ENCODE measurements at regions not wholly inside any gene's neighbourhood (a gene's known extent, or its start where the extent isn't known, plus 50 kb on each side); places are given as distances from the start of the nearest gene placed in this dataset.

DNA sequence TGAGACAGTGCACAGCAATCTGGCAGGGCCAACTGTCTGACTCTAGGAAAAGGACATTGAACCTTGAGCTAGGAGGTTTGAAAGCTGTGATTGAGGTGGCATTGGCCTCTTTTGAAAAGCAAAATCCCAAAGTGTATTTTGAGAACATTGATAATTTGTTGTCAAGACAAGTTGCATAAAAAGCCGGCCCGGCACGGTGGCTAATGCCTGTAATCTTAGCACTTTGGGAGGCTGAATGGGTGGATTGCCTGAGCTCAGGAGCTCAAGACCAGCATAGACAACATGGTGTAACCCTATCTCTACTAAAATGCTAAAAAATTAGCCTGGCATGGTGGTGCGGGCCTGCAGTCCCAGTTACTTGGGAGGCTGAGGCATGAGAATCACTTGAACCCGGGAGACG is 331.6 kb downstream of the DUSP6 start:
- no peak for DNase-seq (ENCODE audit: low read depth in 4 of 4, low spot score in 1 of 4)

- DNase-seq (ENCODE audit: low read depth in 4 of 4, low spot score in 1 of 4), result no peak
These were observed 332.2 kb downstream of the DUSP6 start for GRCh38 chr12:89020121-89020480.

GRCh38 chr12:89019439-89020120 is 332.7 kb downstream of the DUSP6 start:
- DNase-seq (ENCODE audit: low read depth in 4 of 4, low spot score in 1 of 4), result peak in 3 of 4 experiments; percentile 29 to 52 (median 33)

- peak in 1 of 4 experiments; percentile 32 for DNase-seq (ENCODE audit: low read depth in 4 of 4, low spot score in 1 of 4)
These were observed 335.1 kb downstream of the DUSP6 start for GRCh38 chr12:89016970-89017778.

DNA sequence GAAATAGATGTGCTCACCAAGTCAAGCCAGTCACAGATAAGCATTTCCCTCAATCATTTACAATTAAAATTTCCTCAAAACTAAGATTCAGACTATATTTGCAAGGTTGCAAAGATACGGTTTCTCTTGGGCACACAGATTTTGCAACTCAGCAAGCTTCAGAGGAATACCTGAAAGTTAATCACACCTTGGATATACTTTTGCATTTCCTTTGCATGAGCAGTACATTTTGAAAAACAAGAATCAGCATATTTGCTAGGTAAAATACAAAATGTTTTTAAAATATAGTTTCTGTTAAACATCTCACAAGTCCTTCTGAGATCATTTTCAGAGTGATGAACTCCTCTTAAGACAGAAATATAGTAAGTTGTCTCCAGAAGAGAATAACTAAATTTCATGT is 336.9 kb downstream of the DUSP6 start:
- DNase-seq (ENCODE audit: low read depth in 4 of 4, low spot score in 1 of 4), result no peak

- DNase-seq (ENCODE audit: low read depth in 4 of 4, low spot score in 1 of 4), result no peak
These were observed 353.9 kb downstream of the DUSP6 start for GRCh38 chr12:88998421-88998820.

- no peak for DNase-seq (ENCODE audit: low read depth in 4 of 4, low spot score in 1 of 4)
These were observed 356.0 kb downstream of the DUSP6 start for GRCh38 chr12:88996200-88996788.

GRCh38 chr12:88994971-88995370 is 357.3 kb downstream of the DUSP6 start:
- DNase-seq (ENCODE audit: low read depth in 4 of 4, low spot score in 1 of 4), result no peak

- no peak for DNase-seq (ENCODE audit: low read depth in 4 of 4, low spot score in 1 of 4)
These were observed 357.8 kb downstream of the DUSP6 start for GRCh38 chr12:88994537-88994936.

GRCh38 chr12:88993651-88994050 is 358.6 kb downstream of the DUSP6 start:
- DNase-seq (ENCODE audit: low read depth in 4 of 4, low spot score in 1 of 4), result no peak

DNA sequence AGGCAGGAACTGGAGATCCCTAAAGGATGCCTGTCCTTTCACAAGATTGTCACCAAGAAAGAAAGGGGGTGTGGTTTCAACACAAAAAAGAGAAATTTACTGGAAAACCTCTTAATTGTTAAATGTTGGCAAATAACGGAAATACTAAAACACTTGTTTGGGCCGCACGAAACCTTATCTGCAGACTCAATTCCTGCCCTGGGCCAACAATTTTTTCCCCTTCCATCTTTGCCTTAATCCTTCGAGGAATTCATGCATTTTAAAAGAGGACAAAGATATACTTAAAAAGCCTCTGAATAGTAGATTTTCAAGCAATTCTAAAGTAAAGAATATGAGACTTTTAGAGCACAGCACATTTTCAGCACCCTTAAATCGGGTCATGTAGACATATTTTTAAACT is 366.2 kb downstream of the DUSP6 start:
- DNase-seq (ENCODE audit: low read depth in 4 of 4, low spot score in 1 of 4), result no peak

DNA sequence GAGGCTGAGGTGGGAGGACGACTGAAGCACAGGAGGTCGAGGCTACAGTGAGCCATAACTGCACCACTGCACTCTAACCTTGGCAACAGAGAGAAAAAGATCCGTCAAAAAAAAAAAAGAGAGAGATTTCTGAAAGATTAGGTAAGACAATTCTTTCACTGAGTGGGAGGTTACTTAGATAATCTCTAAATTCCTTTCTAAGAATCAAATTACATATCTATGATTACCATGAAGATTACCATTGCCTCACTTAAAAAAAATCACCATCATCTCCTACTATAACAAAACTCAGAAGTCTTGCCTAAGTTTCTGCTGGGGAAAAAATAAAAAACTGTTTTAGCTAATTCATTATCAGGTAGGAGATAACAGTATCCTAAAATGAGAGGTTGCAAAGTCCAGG is 366.7 kb downstream of the DUSP6 start:
- DNase-seq (ENCODE audit: low read depth in 4 of 4, low spot score in 1 of 4), result no peak

- DNase-seq (ENCODE audit: low read depth in 4 of 4, low spot score in 1 of 4), result no peak
These were observed 367.3 kb downstream of the DUSP6 start for GRCh38 chr12:88985011-88985410.

DNA sequence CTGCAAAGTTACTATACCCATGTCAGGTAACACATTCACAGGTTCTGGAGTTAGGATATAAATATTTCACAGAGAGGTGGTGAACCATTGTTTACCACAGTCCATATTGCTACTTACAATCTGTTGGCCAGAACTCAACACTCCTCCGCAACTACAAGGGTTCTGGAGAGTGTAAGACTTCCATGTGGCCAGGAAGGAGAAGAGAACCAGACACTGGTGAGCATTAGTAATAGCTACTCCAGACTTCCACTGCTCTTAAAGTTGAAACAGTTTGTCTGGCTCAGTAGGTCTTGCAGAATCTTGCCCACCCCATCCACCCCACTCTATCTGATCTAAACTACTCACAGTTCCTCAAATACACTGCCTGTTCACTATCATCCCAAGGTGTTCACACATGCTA is 369.6 kb downstream of the DUSP6 start:
- no peak for DNase-seq (ENCODE audit: low read depth in 4 of 4, low spot score in 1 of 4)

- DNase-seq (ENCODE audit: low read depth in 4 of 4, low spot score in 1 of 4), result no peak
These were observed 375.2 kb downstream of the DUSP6 start for GRCh38 chr12:88977115-88977514.

DNA sequence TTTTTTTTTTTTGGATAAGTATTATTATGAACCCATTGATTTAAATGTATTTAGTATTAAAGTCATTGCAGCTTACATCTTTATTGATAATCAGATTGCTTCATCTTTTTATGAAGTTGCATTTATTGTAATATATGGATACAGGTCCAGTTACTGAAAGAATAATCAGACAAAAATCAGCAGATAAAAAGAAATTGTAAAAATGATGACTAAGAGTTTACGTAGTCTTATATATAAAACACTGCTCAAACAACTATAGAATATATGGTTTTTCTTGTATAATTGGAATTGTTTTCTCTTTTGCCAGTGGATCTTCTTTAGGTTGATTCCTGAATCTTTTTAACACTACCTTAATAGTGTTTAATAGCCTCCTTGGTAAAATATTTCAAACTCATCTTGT is 378.3 kb downstream of the DUSP6 start:
- no peak for DNase-seq (ENCODE audit: low read depth in 4 of 4, low spot score in 1 of 4)

DNA sequence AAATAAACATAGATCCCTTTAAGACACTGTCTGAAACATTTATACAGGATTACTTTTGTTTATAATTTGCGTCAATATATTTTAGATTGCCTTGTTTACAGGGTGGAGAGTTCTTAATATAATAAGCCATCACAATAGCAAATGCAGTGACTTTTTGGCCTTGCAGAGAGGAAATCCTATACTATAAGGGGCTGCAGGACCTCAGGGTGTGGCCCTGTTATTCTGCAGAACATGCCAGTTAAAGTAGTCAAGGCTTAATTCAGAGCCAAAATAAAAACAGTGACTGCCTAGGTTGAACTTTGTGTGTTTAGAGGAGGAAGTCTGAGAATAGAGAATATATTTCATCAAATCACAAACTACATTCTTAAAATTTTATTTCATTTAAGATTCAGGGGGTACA is 381.6 kb downstream of the DUSP6 start:
- no peak for DNase-seq (ENCODE audit: low read depth in 4 of 4, low spot score in 1 of 4)

- no peak for DNase-seq (ENCODE audit: low read depth in 4 of 4, low spot score in 1 of 4)
These were observed 383.2 kb downstream of the DUSP6 start for GRCh38 chr12:88969127-88969526.

DNA sequence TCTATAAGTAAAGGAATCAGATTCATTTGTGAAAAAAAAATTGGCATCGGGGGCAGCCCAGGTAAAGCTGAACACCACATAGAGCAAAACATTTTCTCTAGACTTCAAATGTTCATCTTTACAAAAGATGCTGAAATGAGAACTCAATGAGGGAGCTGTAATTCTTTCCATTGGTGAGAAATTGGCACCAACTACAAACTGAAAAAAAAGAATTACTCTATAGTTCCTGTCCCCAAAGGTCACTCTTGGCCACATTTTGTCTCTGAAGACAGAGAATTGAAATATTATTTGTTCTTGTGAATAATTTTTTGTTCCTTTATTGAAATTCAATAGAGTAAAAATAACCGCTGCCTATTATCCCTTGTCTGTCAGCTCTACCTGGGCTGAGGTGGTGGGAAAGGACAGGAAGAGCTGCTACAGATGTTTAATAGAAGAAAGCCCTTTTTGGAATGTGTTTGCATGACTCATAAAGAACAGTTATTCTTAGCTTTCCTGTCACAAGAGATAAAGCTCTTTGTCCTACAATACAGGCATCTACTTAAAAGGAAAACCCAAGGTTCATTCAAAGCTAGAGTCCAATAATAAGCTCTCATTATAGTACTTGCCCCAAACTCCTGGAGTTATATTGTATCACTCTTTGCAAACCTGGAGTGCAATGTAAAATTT is 380.1 kb upstream of the KITLG start:
- no peak for DNase-seq (ENCODE audit: low read depth in 4 of 4, low spot score in 1 of 4)

DNA sequence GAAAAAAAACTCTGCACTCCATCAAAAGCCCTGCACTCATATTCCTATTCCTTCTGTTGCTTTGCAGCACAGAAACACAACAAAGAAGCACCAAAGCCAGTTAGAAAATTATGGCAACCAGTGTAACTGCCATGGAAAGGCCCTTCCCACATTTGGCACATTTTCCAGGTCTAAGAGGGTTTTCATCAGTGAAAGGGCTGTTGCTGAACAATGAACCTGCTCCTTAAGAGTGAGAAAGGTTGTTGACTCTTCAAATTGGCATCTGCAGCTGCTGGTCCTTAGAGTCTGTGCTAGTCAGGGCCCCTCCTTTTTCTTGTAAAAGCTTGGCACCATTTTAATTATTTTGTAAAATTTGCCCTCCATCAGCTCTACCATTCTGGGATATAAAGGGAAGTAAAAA is 378.7 kb upstream of the KITLG start:
- no peak for DNase-seq (ENCODE audit: low read depth in 4 of 4, low spot score in 1 of 4)

GRCh38 chr12:88958153-88958552 is 377.9 kb upstream of the KITLG start:
- DNase-seq (ENCODE audit: low read depth in 4 of 4, low spot score in 1 of 4), result no peak

GRCh38 chr12:88957358-88957757 is 377.1 kb upstream of the KITLG start:
- DNase-seq (ENCODE audit: low read depth in 4 of 4, low spot score in 1 of 4), result no peak

All from stimulated activated CD4-positive, alpha-beta T cell treated with anti-CD3 and anti-CD28 coated beads, Interleukin-1b, Interleukin-23, amount 100 ng/mL, for 24 hours (primary cell).